AG09309 (cell line): ENCODE measurements at regions not wholly inside any gene's neighbourhood (a gene's known extent, or its start where the extent isn't known, plus 50 kb on each side); places are given as distances from the start of the nearest gene placed in this dataset.

ENCODE experiments used
- DNase-seq: peaks from one replicate; pipeline ENCODE4 v3.0.0-alpha.2; 2010; ENCODE audit warnings: low read depth
- H3K4me3 ChIP-seq: 2 replicates; pipeline ENCODE4 v1.5.1; 2011; ENCODE audit warnings: mild to moderate bottlenecking, low read depth, low read length, moderate library complexity; ENCODE audit not compliant: control insufficient read depth
- TF ChIP-seq, protein P1 (sequence below): IDR thresholded peaks from 2 replicates; pipeline ENCODE4 v1.5.1; 2011; ENCODE audit warnings: mild to moderate bottlenecking, low read depth, low read length, inconsistent platforms; ENCODE audit not compliant: insufficient read depth, control insufficient read depth; ENCODE audit errors: missing control alignments

DNA sequence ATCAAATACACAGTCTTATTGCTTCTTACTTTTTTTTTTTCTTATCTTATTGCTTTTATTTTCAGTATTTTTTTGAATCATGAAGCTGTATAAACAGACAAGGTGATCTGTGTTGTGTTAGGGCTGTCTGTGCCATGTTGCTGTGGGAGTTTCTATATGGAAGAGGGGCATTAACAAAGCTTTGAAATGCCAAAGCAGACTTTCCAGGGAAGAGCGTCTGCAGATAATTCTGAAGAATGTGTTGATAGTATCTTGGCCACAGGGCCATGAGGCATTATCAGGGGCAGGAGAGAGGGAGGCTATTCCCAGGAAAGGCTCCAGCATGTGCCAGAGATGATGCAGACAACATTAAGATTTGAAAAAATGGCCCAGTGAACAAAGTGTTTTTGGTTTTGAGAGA, 354.5 kb downstream of the UTRN start:
- no peak for DNase-seq
- no peak overlapping the region for H3K4me3 ChIP-seq
- TF ChIP-seq, protein P1, sequence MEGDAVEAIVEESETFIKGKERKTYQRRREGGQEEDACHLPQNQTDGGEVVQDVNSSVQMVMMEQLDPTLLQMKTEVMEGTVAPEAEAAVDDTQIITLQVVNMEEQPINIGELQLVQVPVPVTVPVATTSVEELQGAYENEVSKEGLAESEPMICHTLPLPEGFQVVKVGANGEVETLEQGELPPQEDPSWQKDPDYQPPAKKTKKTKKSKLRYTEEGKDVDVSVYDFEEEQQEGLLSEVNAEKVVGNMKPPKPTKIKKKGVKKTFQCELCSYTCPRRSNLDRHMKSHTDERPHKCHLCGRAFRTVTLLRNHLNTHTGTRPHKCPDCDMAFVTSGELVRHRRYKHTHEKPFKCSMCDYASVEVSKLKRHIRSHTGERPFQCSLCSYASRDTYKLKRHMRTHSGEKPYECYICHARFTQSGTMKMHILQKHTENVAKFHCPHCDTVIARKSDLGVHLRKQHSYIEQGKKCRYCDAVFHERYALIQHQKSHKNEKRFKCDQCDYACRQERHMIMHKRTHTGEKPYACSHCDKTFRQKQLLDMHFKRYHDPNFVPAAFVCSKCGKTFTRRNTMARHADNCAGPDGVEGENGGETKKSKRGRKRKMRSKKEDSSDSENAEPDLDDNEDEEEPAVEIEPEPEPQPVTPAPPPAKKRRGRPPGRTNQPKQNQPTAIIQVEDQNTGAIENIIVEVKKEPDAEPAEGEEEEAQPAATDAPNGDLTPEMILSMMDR: no peak

DNA sequence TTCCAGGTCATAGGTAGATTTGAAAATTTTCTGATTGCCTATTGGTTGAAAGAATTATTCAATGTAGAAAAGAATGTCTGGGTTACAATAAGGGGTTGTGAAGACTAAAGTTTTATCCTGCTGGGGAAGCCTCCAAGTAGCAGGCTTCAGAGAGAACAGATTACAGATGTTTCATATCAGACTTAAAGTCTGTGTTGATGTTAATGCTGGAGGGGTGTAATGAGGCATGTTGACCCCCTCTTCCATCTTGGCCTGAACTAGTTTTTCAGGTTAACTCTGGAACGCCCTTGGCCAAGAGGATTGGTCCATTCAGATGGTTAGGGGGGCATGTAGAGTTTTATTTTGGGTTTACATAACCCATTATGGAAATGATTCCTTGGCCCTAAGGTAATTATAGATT, 356.2 kb downstream of the UTRN start:
- DNase-seq: no peak
- no peak overlapping the region for H3K4me3 ChIP-seq
- TF ChIP-seq, protein P1: no peak

DNA sequence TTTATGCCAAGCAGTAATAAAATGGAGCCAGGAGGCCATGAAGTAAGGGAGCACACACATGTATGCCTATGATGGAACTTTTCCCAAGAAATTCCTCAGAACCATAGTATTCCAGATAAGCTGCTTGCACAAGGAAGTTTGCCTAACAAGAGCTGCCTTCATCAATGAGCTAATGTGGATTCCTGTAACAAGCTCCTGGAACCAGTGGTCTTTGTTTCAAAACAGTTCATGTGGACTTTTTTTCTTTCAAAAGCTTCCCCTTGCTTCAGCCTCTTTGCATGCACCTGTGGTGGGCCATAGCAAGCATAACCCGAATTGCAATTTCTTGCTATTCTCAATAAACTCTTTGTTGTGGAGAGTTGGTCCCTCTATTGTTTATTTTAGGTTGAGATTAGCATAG, 359.6 kb downstream of the UTRN start:
- TF ChIP-seq, protein P1: no peak
- H3K4me3 ChIP-seq: no peak overlapping the region
- DNase-seq: peak; percentile 18

DNA sequence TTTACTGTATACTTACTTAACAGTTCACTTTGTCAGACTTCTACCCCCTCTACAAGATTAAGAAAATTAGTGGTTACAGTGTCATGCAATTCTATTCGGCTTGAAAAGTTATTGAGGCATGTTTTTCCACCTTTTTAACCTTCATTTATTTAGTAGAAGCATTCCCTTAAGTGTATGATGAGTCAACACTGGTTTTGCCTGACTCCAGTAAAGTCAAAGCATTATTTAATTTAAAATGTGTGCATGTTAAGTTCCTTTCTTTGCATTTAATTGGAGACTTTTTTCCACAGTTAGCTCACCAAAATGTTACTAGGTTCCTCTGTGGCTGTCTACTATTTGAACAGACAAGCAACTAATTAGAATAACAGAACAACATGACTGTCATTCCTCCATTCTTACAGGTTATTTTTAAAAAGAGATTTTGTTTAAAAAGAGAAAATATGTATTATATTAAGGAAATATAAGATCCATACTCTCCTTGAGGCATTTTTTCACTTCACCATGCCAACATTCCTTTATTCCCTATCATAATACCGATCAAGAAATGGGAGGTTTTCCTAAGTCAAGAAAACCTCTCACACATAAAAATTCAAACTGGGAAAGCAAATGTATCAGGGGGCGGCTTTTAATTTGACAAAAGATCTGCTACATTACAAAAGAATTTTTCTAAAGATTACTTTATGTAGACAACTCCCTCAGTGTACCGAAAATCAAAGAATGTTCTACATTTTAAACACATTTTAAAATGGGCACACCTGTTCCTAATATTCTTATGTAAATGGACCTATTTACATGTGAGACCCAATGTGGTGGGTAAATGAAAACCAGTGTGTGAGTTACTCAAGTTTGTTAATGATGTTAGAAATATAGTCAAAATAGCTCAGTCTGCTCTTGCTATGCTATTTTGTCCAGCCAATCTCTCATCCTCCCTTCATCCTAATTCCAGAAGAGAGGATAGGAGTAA, 361.2 kb downstream of the UTRN start:
- TF ChIP-seq, protein P1: no peak
- DNase-seq: peak; percentile 3
- no peak overlapping the region for H3K4me3 ChIP-seq

DNA sequence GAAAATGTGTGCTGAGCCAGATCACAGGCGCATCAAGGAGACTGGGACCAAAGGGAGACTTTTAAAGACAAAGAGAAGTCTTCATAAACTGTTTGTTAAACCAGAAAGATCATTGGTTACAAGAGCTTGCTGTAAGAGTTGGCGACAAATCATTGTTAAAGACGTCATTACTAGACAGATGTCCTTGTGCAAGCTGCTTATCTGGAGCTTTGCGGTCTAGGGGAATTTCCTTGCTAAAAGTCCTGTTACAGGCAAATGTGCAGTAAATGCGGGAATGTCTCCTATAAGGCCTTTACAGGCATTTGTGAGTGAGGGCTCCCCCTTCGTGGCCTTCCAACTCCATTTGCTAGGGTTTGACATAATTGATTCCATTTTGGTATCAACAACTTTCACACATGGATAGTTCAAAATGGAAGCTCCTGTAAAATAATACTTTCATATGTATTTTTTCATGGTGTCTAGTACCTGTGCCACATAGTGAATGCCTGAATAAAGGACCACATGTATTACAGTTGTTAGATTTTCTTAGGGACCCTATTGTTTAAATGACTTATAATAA, 362.4 kb downstream of the UTRN start:
- TF ChIP-seq, protein P1: no peak
- no peak overlapping the region for H3K4me3 ChIP-seq
- no peak for DNase-seq

DNA sequence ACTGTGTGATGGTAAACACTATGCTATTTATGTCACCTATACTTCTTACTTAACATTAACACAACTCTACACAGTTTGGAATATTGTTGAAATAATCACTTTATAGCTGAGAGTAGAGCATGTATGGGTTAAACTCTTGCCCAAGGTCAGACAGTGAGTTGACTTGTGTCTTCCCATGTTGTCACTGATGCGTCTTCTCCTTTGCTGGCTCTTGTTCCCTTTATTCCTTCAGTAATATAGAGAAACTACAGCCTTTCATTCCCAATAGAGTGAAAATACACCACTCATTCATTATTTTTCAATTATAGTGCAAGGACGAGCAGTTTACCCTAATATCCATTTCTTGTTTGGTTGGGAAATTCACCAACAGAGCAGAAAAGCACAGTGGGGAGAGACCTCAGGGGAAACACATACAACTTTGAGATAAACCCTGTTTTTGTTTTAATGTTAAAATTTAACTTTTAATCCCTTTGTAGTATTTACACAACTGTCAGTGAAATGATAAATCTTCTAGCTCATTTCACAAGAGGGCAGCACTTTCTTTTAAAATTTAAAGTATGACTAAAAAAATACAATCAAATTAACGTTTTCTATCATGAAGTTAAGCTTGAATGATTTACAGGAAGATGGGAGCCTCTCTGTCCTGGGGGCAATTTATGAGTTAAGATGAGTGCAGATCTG, 363.0 kb downstream of the UTRN start:
- H3K4me3 ChIP-seq: no peak overlapping the region
- DNase-seq: no peak
- TF ChIP-seq, protein P1: no peak
